Keratinocyte (primary cell): ENCODE measurements at regions not wholly inside any gene's neighbourhood (a gene's known extent, or its start where the extent isn't known, plus 50 kb on each side); places are given as distances from the start of the nearest gene placed in this dataset.

Experiments used
- DNase-seq: peaks from one replicate; pipeline ENCODE4 v3.0.0-alpha.2; 2011; ENCODE audit warnings: low read depth, missing footprints, low spot score
- FAIRE-seq: peaks from 2 replicates; lab custom pipeline; 2011; peaks lifted over from hg19 to GRCh38; lab: Jason Lieb, UNC
- H2AFZ ChIP-seq: 2 replicates; pipeline ENCODE4 v1.6.0; 2012; ENCODE audit warnings: low read length, control low read depth, inconsistent platforms; ENCODE audit not compliant: control insufficient read depth
- H3K27ac ChIP-seq: 2 replicates; pipeline ENCODE4 v1.5.1; 2011; ENCODE audit warnings: low read length; ENCODE audit not compliant: control insufficient read depth, insufficient read depth
- H3K27me3 ChIP-seq: 3 replicates; pipeline ENCODE4 v1.6.0; 2011; ENCODE audit warnings: low read length; ENCODE audit not compliant: control insufficient read depth, insufficient read depth; ENCODE audit errors: extremely low read depth
- H3K36me3 ChIP-seq, 2 experiments: 2 replicates in 1 of 2; 3 replicates in 1 of 2; pipeline ENCODE4 v1.5.1; 2011; ENCODE audit warnings: low read length in 2 of 2, mild to moderate bottlenecking in 1 of 2; ENCODE audit not compliant: control insufficient read depth in 2 of 2, insufficient read depth in 2 of 2; ENCODE audit errors: extremely low read depth in 1 of 2
- H3K4me1 ChIP-seq: 3 replicates; pipeline ENCODE4 v1.5.1; 2011; ENCODE audit warnings: low read length; ENCODE audit not compliant: control insufficient read depth, insufficient read depth; ENCODE audit errors: extremely low read depth
- H3K4me2 ChIP-seq: 3 replicates; pipeline ENCODE4 v1.6.0; 2011; ENCODE audit warnings: low read depth, low read length; ENCODE audit not compliant: control insufficient read depth, insufficient read depth; ENCODE audit errors: extremely low read depth
- H3K4me3 ChIP-seq, 3 experiments: fragments of 200-600 bp in 1 of 3; sonication (generic) in 1 of 3; 2 replicates in 2 of 3; 3 replicates in 1 of 3; pipeline ENCODE4 v1.5.1; 2011 to 2016; ENCODE audit warnings: low read length in 3 of 3, mild to moderate bottlenecking in 3 of 3, control low read depth in 2 of 3, inconsistent platforms in 1 of 3, low read depth in 1 of 3, mixed read lengths in 1 of 3, mixed run types in 1 of 3, moderate library complexity in 1 of 3; ENCODE audit not compliant: control insufficient read depth in 2 of 3, insufficient read depth in 2 of 3; ENCODE audit errors: extremely low read depth in 1 of 3
- H3K79me2 ChIP-seq: 2 replicates; pipeline ENCODE4 v1.6.0; 2012; ENCODE audit warnings: low read length; ENCODE audit not compliant: control insufficient read depth, insufficient read depth
- H3K9ac ChIP-seq: 3 replicates; pipeline ENCODE4 v1.6.0; 2011; ENCODE audit warnings: low read length; ENCODE audit not compliant: control insufficient read depth, insufficient read depth; ENCODE audit errors: extremely low read depth
- H3K9me1 ChIP-seq: 3 replicates; pipeline ENCODE4 v1.6.0; 2011; ENCODE audit warnings: low read length; ENCODE audit not compliant: control insufficient read depth, insufficient read depth; ENCODE audit errors: extremely low read depth
- H3K9me3 ChIP-seq: 2 replicates; pipeline ENCODE4 v1.5.1; 2012; ENCODE audit warnings: low read depth, low read length; ENCODE audit not compliant: control insufficient read depth
- H4K20me1 ChIP-seq: 3 replicates; pipeline ENCODE4 v1.6.0; 2011; ENCODE audit warnings: low read length; ENCODE audit not compliant: control insufficient read depth, insufficient read depth; ENCODE audit errors: extremely low read depth
- CTCF ChIP-seq, 3 experiments: IDR thresholded peaks in 1 of 3; conservative IDR thresholded peaks in 1 of 3; optimal IDR thresholded peaks in 1 of 3; 2 replicates in 2 of 3; 3 replicates in 1 of 3; pipeline versions ENCODE3 to v1.5.1; 2011; ENCODE audit warnings: low read length in 3 of 3, mild to moderate bottlenecking in 3 of 3, moderate library complexity in 2 of 3, control low read depth in 1 of 3, inconsistent platforms in 1 of 3; ENCODE audit not compliant: insufficient read depth in 2 of 3; ENCODE audit errors: extremely low read depth in 1 of 3
- EZH2 ChIP-seq: IDR thresholded peaks from one replicate; pipeline ENCODE4 v1.6.1; 2012; ENCODE audit warnings: inconsistent platforms, mild to moderate bottlenecking, low read length, moderate library complexity
- dilution Hi-C: fragments of 300-500 bp; cut with MboI; formaldehyde crosslinking; loops from one replicate; pipeline ENCODE4 v1.7.0; 2020; ENCODE audit warnings: low sequenced_read_pairs; ENCODE audit not compliant: extremely low pct_ligation_motif_present

GRCh38 chrX:107560041-107560440, 68.3 kb upstream of the PRPS1 start:
- H3K9me1 ChIP-seq = no peaks in the 10 kb centered on the region
- dilution Hi-C loops = no loop called here
- no peak overlapping the region for H2AFZ ChIP-seq
- no peaks in the 10 kb centered on the region for H3K79me2 ChIP-seq
- no peaks in the 10 kb centered on the region for H3K36me3 ChIP-seq
- H3K4me2 ChIP-seq = no peak overlapping the region
- TF ChIP-seq CTCF (optimal IDR thresholded peaks at IDR 0.05 in 1 of 3, IDR thresholded peaks at IDR 0.05 in 1 of 3, conservative IDR thresholded peaks at IDR 0.05 in 1 of 3; ENCODE audit: extremely low read depth in 1 of 3, insufficient read depth in 2 of 3, low read length in 3 of 3) (no peak), EZH2 (no peak)
- no peaks in the 10 kb centered on the region for H3K4me1 ChIP-seq
- no peaks in the 10 kb centered on the region for H3K9me3 ChIP-seq
- H3K9ac ChIP-seq = no peak overlapping the region
- FAIRE-seq (no peak), DNase-seq (no peak)
- no peak overlapping the region for H3K27ac ChIP-seq
- H3K27me3 ChIP-seq = peaks cover 3% of the 10 kb centered on the region
- H4K20me1 ChIP-seq = no peaks in the 10 kb centered on the region
- H3K4me3 ChIP-seq = no peak overlapping the region

- Histone ChIP-seq H3K9me3 (no peaks in the 10 kb centered on the region), H3K4me1 (no peaks in the 10 kb centered on the region), H3K27ac (no peak overlapping the region), H3K4me2 (no peak overlapping the region), H3K27me3 (peaks cover 3% of the 10 kb centered on the region), H3K9ac (no peak overlapping the region), H3K4me3 (no peak overlapping the region), H3K9me1 (no peaks in the 10 kb centered on the region), H3K36me3 (no peaks in the 10 kb centered on the region), H3K79me2 (no peaks in the 10 kb centered on the region), H4K20me1 (no peaks in the 10 kb centered on the region), H2AFZ (no peak overlapping the region)
- DNase-seq (no peak), FAIRE-seq (no peak)
- dilution Hi-C loops = no loop called here
- TF ChIP-seq CTCF (optimal IDR thresholded peaks at IDR 0.05 in 1 of 3, IDR thresholded peaks at IDR 0.05 in 1 of 3, conservative IDR thresholded peaks at IDR 0.05 in 1 of 3; ENCODE audit: extremely low read depth in 1 of 3, insufficient read depth in 2 of 3, low read length in 3 of 3) (no peak), EZH2 (no peak)
Observed at GRCh38 chrX:107560980-107561379, 67.3 kb upstream of the PRPS1 start.
